GM21576 (cell line): ENCODE measurements at regions not wholly inside any gene's neighbourhood (a gene's known extent, or its start where the extent isn't known, plus 50 kb on each side); places are given as distances from the start of the nearest gene placed in this dataset.

Source experiments
- ATAC-seq: cut with Tn5 transposase; IDR thresholded peaks from one replicate; pipeline ENCODE4 v1.9.1; 2021; ENCODE audit warnings: mild to moderate bottlenecking, moderate library complexity; ENCODE audit not compliant: unreplicated experiment

- no peak for ATAC-seq
Measured at GRCh38 chr11:130705670-130706421, 210.4 kb downstream of the SNX19 start.

GRCh38 chr11:130706572-130706971 lies 209.7 kb downstream of the SNX19 start:
- ATAC-seq: no peak

- no peak for ATAC-seq
Measured at GRCh38 chr11:130707217-130707616, 209.1 kb downstream of the SNX19 start.

- no peak for ATAC-seq
Measured at GRCh38 chr11:130709531-130709930, 206.7 kb downstream of the SNX19 start.

- ATAC-seq: no peak
Measured at GRCh38 chr11:130710021-130710420, 206.3 kb downstream of the SNX19 start.

- ATAC-seq: no peak
Measured at GRCh38 chr11:130710497-130711012, 205.7 kb downstream of the SNX19 start.

- ATAC-seq: no peak
Measured at GRCh38 chr11:130711193-130711592, 205.1 kb downstream of the SNX19 start.

- no peak for ATAC-seq
Measured at GRCh38 chr11:130712480-130712879, 203.8 kb downstream of the SNX19 start.

- no peak for ATAC-seq
Measured at GRCh38 chr11:130715085-130715876, 201.0 kb downstream of the SNX19 start.

- no peak for ATAC-seq
Measured at GRCh38 chr11:130715877-130716220, 200.4 kb downstream of the SNX19 start.

- no peak for ATAC-seq
Measured at GRCh38 chr11:130718120-130718519, 198.2 kb downstream of the SNX19 start.

GRCh38 chr11:130719220-130719915 lies 196.9 kb downstream of the SNX19 start:
- no peak for ATAC-seq

- ATAC-seq: no peak
Measured at GRCh38 chr11:130720232-130721022, 195.9 kb downstream of the SNX19 start.

GRCh38 chr11:130721023-130721681 lies 195.1 kb downstream of the SNX19 start:
- no peak for ATAC-seq

GRCh38 chr11:130721736-130722135 lies 194.5 kb downstream of the SNX19 start:
- no peak for ATAC-seq

- ATAC-seq: no peak
Measured at GRCh38 chr11:130722401-130722800, 193.9 kb downstream of the SNX19 start.

- no peak for ATAC-seq
Measured at GRCh38 chr11:130725421-130726233, 190.7 kb downstream of the SNX19 start.

- ATAC-seq: no peak
Measured at GRCh38 chr11:130726234-130727037, 189.8 kb downstream of the SNX19 start.
